Mesothelial cell of epicardium (in vitro differentiated cells): ENCODE measurements at regions not wholly inside any gene's neighbourhood (a gene's known extent, or its start where the extent isn't known, plus 50 kb on each side); places are given as distances from the start of the nearest gene placed in this dataset.

Source experiments
- DNase-seq, 2 experiments: peaks; one replicate each; pipeline ENCODE4 v3.0.0; 2021; ENCODE audit warnings: low spot score in 2 of 2; ENCODE audit not compliant: unreplicated experiment in 2 of 2
- H3K27ac Mint-ChIP-seq: 2 replicates; pipeline ENCODE4 v1.8.0; 2021; ENCODE audit warnings: mixed read lengths
- H3K27me3 Mint-ChIP-seq: 2 replicates; pipeline ENCODE4 v1.8.0; 2021; ENCODE audit warnings: low read depth, mixed read lengths
- H3K36me3 Mint-ChIP-seq: 2 replicates; pipeline ENCODE4 v1.8.0; 2021; ENCODE audit warnings: mixed read lengths
- H3K4me1 Mint-ChIP-seq: 2 replicates; pipeline ENCODE4 v1.8.0; 2021; ENCODE audit warnings: mixed read lengths
- H3K4me3 Mint-ChIP-seq: 2 replicates; pipeline ENCODE4 v1.8.0; 2021; ENCODE audit warnings: mild to moderate bottlenecking, moderate library complexity, mixed read lengths
- H3K9me3 Mint-ChIP-seq: 2 replicates; pipeline ENCODE4 v1.8.0; 2021; ENCODE audit warnings: mixed read lengths
- CTCF ChIP-seq: fragments of 200-600 bp; sonication (generic); IDR thresholded peaks from one replicate; pipeline ENCODE4 v1.5.0; 2021; ENCODE audit warnings: antibody characterized with exemption; ENCODE audit not compliant: unreplicated experiment

- Mint-ChIP-seq H3K27me3 (no peaks in the 10 kb centered on the region), H3K4me3 (no peak overlapping the region), H3K9me3 (peaks cover 13% of the 10 kb centered on the region), H3K4me1 (peaks cover 13% of the 10 kb centered on the region), H3K36me3 (no peaks in the 10 kb centered on the region), H3K27ac (no peak overlapping the region)
- no peak for DNase-seq
- no peak for TF ChIP-seq CTCF
Observed at GRCh38 chr3:26343647-26344046, 278.9 kb upstream of the LRRC3B start.

- H3K36me3 Mint-ChIP-seq: no peaks in the 10 kb centered on the region
- no peak overlapping the region for H3K4me3 Mint-ChIP-seq
- H3K4me1 Mint-ChIP-seq: peaks cover 13% of the 10 kb centered on the region
- TF ChIP-seq CTCF: no peak
- peaks cover 26% of the 10 kb centered on the region for H3K9me3 Mint-ChIP-seq
- DNase-seq: no peak
- no peak overlapping the region for H3K27ac Mint-ChIP-seq
- no peaks in the 10 kb centered on the region for H3K27me3 Mint-ChIP-seq
Observed at GRCh38 chr3:26345613-26346012, 277.0 kb upstream of the LRRC3B start.

- Mint-ChIP-seq H3K4me3 (no peak overlapping the region), H3K27ac (no peak overlapping the region), H3K27me3 (no peaks in the 10 kb centered on the region), H3K36me3 (no peaks in the 10 kb centered on the region), H3K9me3 (peaks cover 32% of the 10 kb centered on the region), H3K4me1 (peaks cover 13% of the 10 kb centered on the region)
- no peak for DNase-seq
- TF ChIP-seq CTCF: no peak
Observed at GRCh38 chr3:26346497-26346896, 276.1 kb upstream of the LRRC3B start.

GRCh38 chr3:26347150-26347549 lies 275.4 kb upstream of the LRRC3B start:
- Mint-ChIP-seq H3K36me3 (no peaks in the 10 kb centered on the region), H3K4me3 (no peak overlapping the region), H3K9me3 (peaks cover 32% of the 10 kb centered on the region), H3K4me1 (peaks cover 13% of the 10 kb centered on the region), H3K27me3 (no peaks in the 10 kb centered on the region), H3K27ac (no peak overlapping the region)
- no peak for TF ChIP-seq CTCF
- DNase-seq: no peak

GRCh38 chr3:26350853-26351252 lies 271.7 kb upstream of the LRRC3B start:
- no peaks in the 10 kb centered on the region for H3K27me3 Mint-ChIP-seq
- H3K36me3 Mint-ChIP-seq: no peaks in the 10 kb centered on the region
- H3K9me3 Mint-ChIP-seq: peaks cover 32% of the 10 kb centered on the region
- DNase-seq: no peak
- H3K27ac Mint-ChIP-seq: no peak overlapping the region
- TF ChIP-seq CTCF: no peak
- no peak overlapping the region for H3K4me3 Mint-ChIP-seq
- peaks cover 8% of the 10 kb centered on the region for H3K4me1 Mint-ChIP-seq

GRCh38 chr3:26353097-26353496 lies 269.5 kb upstream of the LRRC3B start:
- Mint-ChIP-seq H3K9me3 (peaks cover 24% of the 10 kb centered on the region), H3K4me3 (no peak overlapping the region), H3K27me3 (no peaks in the 10 kb centered on the region), H3K36me3 (no peaks in the 10 kb centered on the region), H3K4me1 (peaks cover 8% of the 10 kb centered on the region), H3K27ac (no peak overlapping the region)
- no peak for DNase-seq
- TF ChIP-seq CTCF: no peak
